ENCODE measurements at regions not wholly inside any gene's neighbourhood (a gene's known extent, or its start where the extent isn't known, plus 50 kb on each side); places are given as distances from the start of the nearest gene placed in this dataset.
"Not testable (repeated sequence)": the region's sequence is repeated elsewhere in the genome, so short reads cannot be mapped to it uniquely, and the experiment has no call there.

DNA sequence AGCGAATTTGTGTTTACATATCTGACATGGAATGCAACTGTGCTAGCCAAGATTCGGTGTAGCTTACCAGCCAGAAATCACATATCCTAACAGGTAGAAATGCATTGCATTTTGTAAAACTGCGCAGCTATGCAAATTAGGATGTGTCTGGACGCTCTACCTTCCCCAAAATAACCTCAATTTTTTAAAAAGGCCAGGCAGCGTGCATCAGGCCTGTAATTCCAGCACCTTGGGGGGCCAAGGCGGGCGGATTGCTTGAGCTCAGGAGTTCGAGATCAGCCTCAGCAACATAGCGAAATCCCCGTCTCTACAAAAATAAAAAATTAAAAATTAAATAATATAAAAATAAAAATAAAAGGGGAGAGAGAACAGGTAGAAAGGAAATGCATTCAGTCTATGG, 305.0 kb downstream of the TYW1 start:
- DNase-seq (ENCODE audit: low spot score) = no peak

DNA sequence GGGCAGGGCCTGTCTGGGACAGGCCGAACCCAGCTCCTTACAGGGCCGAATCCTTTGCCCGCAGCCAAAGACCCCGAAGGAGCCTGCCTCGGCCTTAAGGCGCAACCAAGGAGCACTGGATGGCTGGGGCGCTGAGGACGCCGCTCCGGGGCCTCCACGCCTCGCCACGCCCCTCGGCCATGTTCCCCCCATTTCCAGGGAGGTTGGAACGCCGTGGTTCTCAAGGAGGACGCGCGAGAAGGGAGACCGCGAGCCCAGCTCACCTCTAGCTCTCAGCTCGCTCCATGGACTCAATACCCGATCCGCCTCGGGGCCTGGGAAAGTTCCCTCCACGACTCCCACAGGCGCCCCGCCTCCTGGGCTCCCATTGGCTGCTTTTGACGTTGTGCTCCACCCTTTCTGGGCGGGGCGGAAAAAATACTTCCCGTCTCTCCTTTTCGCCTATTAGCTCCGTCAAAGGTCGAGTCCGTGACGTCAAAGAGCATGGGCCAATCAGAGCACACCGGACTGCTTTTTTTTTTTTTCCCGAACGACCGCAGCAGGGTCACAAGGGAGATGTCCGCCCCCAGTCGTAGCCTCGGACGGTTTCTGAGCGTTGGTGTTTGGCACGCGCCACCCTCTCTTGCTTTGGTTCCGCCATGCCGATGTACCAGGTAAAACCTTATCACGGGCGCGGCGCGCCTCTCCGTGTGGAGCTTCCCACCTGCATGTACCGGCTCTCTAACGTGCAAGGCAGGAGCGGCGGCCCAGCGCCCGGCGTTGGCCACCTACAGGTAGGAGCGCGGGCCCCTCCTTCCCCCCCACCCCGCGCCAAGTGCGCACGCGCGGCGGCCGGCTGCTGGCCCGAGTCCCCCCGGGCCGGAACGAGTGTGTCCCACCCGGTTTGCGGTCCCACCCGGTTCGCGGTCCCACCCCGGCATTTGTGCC, 305.7 kb downstream of the TYW1 start:
- DNase-seq (ENCODE audit: low spot score) = peak; percentile 99

DNA sequence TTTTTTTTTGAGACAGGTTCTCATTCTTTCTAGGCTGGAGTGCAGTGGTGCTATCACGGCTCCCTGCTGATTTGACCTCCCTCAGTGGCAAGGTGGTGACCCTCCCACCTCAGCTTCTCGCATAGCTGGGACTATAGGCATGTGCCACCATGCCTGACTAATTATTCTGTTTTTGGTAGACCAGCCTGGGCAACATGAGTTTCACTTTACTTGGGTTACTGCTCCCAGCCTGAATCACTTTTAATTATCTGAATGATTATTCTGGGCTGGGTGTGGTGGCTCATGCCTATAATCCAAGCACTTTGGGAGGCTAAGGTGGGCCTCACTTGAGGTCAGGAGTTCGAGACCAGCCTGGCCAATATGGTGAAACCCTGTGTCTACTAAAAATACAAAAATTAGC, 308.2 kb downstream of the TYW1 start:
- DNase-seq (ENCODE audit: low spot score) = not testable (repeated sequence)

DNA sequence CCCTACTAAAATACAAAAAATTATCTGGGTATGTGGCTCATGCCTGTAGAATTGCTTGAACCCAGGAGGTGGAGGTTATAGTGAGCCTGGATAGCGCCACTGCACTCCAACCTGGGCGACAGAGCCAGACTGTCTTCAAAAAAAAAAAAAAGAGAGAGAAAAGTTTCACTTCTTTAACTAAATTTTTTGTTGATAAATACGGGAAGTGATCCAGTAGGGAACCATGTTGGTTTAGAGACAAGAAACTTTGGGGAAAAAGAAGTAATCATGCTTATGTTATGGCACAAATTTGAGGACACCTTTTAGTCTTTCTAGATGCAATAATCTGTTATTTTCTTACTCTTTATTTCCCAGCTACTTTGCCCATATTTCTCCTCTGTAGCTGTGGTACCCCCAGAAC, 309.7 kb downstream of the TYW1 start:
- DNase-seq (ENCODE audit: low spot score) = no peak

DNA sequence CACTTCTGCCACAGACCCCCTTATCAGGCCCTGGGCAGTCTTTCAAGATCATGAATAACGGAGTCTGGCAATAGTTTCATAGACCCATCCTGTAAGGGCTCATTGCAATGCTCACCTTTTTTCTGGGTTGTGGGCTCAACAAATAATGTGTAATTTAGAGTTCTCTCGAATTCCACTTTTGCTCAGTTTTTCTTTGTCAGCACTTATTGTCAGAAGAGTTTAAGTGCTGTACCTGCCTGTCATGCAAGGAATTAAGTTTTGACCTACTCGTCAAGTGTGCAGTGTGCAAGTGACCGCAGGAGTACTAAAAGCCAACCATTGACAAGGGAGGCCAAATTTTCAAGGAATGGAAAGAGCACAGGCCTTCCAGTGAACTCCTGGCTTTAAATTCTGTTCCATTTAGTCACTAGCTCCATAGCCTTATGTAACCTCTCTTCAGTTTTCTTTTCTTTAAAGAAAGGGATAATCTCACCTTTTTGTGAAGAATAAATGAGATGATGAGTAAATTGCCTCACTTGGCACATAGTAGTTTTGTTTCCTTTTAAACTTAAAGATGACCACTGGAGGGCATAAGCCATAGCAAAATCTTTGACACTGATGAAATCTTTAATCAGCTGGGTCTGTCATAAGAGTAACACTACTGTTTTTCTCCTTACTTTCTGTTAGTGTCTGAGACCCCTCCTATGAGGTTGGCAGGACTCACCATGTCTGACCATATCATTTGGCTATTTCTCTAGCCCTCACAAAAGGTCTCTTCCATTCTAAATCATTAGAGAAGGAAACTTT, 313.3 kb downstream of the TYW1 start:
- DNase-seq (ENCODE audit: low spot score) = no peak

DNA sequence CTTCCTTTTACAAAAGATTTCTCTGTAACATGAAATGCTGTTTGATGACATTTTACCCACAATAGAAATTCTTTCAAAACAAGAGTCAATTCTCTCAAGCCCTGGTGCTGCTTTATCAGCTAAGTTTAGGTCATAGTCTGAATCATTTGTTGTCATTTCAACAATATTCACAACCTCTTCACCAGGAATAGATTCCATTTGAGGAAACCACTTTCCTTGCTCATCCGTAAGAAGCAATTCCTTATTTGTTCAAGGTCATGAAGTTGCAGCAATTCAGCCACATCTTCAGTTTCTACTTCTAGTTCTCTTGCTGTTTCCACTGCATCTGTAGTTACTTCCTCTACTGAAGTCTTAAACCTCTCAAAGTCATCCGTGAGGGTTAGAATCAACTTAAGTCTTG, 315.3 kb downstream of the TYW1 start:
- no peak for DNase-seq (ENCODE audit: low spot score)

DNA sequence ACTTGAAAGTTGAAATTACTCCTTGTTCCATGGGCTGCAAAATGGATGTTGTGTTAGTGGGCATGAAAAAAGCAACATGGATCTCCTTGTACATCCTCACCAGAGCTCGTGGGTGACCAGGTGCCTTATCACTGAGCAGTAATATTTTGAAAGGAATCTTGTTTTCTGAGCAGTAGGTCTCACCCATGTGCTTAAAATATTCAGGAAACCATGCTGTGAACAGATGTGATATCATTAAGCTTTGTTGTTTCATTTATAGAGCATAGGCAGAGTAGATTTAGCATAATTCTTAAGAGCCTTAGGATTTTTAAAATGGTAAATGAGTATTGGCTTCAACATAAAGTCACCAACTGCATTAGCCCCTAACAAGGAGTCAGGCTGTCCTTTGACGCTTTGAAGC, 316.6 kb downstream of the TYW1 start:
- DNase-seq (ENCODE audit: low spot score) = no peak

DNA sequence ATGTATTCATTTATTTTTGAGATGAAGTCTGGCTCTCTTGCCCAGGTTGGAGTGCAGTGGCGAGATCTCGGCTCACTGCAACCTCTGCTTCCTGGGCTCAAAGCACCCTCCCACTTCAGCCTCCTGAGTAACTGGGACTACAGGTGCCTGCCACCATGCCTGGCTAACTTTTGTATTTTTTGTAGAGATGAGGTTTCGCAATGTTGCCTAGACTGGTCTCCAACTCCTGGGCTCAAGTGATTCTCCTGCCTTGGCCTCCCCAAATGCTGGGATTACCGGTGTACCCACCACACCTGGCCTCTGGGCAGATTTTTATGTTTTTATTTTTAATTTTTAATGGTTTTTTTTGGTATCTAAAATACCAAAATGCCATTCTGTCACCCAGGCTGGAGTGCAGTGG, 320.3 kb downstream of the TYW1 start:
- DNase-seq (ENCODE audit: low spot score) = not testable (repeated sequence)

DNA sequence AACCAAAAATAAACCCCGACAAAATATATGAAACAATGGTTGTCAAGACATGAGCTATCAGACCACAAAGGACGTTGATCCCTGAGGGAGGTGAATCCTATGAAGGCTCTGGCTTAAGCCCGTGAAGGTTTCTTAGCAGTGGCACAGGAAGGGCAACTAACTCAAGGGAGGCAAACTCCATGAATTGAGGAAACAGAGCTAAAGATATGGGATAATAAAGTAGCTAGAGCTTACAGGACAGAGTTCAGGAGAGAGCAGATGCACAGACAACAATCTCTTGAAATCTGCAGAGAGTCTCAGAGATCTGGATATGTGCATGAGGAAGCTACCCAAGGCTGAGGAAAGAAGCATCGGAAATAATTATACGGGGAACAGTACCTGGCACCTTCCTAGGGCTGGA, 331.6 kb downstream of the TYW1 start:
- DNase-seq (ENCODE audit: low spot score) = not testable (repeated sequence)

DNA sequence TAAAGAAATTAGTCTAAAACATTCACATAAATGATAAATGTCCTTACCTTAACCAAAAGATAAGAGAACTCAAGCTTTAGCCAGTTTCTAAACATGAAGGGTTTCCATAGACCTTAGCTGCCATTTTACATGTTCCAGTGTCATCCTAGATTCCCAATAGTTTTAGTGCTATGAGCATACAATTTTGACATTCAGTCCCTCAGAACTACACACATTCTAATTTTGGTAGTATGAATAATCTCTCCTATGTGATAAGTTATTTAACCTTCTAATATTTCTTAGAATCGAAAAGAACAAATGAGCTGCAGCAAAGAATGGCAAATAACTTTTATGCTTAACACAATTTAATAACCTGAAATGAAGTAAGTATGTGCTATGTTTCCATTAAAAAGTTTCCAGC, 338.5 kb downstream of the TYW1 start:
- not testable (repeated sequence) for DNase-seq (ENCODE audit: low spot score)

DNA sequence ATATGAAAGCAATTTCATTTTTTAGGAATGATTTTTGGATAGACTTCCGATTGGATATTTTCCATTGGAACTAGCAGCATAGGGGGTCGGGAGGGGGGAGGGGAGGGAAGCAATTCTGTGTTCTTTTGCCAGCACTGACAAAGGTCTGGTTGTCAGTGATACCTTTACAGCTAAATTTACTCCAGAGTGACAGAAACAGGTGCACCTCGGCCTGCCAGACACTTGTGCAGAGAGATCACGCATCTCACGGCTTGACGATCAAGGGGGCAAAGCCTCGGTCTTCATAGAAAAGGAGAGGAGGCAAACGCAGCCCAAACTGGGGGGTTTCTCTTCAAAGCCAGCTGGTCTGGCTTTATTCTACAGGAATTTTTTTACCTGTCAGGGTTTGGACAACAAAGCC, 339.0 kb downstream of the TYW1 start:
- not testable (repeated sequence) for DNase-seq (ENCODE audit: low spot score)

DNA sequence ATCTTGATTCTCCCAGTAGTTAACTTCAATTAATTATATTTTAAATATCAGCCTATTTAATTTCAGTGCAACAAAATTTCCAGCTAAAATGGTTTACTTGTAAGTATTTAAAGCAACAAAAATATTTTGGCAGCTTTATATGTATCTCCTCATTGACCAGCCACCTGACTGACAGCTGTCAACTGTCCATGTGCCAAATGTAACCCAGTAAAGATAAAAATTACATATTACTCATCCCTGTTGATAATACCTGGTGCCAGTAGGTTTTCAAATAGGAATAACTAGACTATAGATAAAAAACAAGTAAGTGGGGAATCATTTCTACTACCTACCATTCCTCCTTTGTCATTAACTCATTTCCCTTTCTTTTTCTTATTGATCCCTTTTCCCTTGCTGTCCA, 341.9 kb downstream of the TYW1 start:
- DNase-seq (ENCODE audit: low spot score) = not testable (repeated sequence)

DNA sequence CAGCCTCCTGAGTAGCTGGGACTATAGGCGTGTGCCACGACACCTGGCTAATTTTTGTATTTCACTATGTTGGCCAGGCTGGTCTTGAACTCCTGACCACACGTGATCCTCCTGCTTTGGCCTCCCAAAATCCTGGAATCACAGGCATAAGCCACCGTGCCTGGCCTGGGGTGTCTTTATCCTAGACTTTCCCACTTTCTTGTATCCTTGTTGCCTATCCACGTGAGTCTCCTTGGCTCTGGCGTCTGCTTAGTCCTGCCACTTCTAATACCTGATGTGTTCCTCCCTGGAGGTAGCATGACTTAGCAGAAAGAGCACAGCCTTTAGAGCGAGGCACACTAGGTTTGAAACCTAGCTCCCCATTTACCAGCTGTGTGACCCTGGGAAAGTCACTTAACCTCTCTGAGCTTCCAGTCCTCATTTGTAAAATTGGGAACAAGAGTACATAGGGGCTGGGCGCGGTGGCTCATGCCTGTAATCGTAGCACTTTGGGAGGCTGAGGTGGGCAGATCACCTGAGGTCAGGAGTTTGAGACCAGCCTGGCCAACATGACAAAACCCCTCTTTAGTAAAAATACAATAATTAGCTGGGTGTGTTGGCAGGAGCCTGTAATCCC, 344.6 kb downstream of the TYW1 start:
- no peak for DNase-seq (ENCODE audit: low spot score)

DNA sequence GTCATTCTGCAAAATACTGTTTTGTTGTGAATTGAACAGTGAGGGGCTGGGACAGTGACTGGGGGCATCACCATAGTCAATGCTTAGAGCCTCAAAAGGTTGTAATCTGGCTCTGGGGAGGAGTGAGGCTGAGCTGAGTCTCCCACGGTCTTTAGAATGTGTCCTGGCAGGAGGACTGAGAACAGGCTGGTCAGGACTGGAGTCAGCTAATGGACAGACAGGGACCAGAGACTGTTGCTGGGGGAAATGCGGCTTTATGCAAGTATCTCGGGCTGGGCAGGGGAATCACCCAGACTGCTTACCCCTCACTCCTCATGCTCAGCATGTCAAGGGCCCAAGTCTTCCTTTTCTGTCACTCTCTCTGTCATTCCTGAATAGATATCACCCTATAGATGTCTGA, 346.5 kb downstream of the TYW1 start:
- DNase-seq (ENCODE audit: low spot score) = no peak

DNA sequence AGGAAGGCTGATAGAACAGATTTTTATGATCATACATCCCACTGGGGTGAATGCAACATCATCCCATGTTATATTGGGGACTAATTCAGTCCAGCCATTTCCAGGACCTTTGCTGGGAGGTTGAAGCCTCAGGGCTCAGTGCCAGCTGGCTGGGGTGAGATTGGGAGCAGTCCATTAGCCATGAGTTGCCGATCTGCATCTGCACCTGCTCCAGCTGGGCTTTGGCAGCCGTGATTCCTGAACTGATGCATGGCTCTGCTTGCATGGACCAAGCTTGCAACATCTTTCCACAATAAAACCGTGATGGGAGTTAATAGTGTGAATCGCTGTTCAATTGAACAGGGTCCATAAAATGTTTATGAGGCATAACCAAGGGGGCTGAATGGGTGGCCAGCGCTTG, 346.9 kb downstream of the TYW1 start:
- no peak for DNase-seq (ENCODE audit: low spot score)

DNA sequence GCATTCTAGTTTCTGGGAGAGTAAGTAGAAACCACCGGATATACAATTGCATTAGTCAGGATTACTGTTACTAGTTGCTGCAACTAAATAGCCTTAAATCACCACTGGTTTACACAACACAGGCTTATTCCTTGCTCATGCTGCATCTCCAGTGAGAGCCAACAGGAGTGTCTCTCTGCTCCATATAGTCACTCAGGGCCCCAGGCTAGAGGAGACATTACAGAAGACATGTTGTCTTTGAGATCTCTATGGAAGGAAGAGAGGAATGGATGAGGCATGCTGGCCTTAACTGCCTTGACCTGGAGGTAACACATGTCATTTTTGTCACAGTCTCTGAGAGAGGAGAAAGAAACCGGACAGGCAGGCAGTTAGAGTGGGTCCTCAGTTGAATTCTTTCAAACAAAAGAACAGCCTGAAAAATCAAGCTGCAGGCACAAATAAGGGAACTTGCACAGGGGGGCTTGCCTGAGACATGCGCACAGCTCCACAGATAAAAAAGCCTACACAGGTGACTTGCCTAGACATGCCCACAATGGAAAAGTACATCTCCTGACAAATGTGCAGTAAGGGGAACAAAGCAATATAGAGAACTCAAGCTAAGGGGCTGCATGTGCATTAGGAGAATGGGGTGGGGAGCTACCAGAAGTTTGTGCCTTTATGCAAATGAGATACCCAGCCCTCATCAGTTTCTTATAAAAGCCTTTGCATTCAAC, 348.0 kb downstream of the TYW1 start:
- DNase-seq (ENCODE audit: low spot score) = no peak

DNA sequence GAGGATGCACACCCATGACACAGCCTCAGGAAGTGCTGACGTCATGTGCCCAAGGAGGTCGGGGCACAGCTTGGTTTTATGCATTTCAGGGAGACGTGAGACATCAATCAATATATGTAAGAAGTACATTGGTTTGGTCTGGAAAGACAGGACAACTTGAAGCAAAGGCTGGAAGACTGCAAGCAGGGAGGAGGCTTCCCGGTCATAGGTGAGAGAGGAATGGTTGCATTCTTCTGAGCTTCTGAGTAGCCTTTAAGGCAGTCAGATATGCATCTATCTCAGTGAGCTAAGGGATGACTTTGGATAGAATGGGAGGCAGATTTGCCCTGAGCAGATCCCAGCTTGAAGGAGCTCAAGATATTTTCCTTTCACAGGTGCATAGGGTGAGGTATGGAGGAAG, 349.5 kb downstream of the TYW1 start:
- no peak for DNase-seq (ENCODE audit: low spot score)

DNA sequence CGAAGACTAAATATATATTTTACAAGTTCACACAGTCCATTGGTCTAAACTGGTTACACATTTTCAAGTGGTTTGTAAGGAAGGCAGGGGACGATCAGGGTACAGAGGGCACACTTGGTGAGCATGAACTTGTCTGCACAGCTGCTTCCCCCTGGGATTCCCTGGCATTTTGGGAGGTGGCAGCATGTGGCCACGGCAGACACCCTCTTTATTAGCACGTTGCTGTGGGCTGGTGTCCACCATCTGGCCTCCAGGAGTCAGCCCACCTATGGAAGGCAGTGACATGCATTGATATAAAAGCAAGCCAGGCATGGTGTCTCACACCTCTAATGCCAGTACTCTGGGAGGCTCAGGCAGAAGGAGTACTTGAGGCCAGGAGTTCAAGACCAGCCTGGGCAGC, 350.2 kb downstream of the TYW1 start:
- DNase-seq (ENCODE audit: low spot score) = no peak

DNA sequence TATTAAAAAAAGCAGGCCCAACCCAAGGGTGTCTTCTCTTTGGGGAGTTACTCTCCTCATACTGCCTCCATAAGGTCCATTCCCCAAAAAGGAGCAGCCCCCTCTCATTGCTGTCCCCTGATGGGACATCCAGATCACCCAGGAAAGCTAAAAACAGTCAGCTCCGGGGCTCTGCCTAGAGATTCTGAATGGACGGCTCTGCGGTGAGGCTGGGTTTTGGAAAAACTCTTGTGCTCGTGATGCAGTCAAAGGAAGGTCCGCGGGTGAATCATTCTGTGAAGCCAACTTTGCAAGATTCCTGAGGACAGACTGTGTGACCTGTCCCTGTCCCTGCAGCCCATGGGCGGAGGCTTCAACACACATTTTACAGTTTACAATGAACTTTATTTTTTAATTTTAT, 351.5 kb downstream of the TYW1 start:
- no peak for DNase-seq (ENCODE audit: low spot score)

DNA sequence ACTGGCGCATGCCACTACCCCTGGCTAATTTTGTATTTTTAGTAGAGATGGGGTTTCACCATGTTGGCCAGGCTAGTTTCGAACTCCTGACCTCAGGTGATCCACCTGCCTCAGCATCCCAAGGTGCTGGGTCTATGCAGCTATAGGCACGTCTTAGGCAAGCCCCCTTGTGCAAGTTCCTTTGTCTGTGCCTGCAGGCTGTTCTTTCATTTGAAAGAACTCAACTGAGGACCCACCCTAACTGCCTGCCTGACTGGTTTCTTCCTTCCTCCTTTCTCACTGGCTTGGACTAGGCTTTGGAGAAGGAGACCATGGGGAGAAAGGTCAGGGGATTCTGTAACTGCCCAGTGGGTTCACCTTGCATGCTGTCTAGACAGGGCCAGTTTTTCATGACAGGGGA, 361.0 kb downstream of the TYW1 start:
- not testable (repeated sequence) for DNase-seq (ENCODE audit: low spot score)

DNA sequence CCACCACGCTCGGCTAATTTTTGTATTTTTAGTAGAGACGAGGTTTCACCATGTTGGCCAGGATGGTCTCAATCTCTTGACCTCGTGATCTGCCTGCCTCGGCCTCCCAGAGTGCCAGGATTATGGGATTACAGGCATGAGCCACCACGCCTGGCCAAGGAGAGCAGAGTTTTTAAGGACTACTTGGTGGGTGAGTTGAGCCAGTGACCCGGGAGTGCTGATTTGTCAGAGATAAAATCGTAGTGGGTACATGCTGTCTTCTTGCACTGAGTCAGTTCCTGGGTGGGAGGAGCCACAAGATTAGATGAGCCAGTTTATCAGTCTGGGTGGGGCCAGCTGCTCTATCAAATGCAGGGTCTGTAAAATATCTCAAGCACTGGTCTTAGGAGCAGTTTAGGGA, 361.7 kb downstream of the TYW1 start:
- DNase-seq (ENCODE audit: low spot score) = not testable (repeated sequence)

DNA sequence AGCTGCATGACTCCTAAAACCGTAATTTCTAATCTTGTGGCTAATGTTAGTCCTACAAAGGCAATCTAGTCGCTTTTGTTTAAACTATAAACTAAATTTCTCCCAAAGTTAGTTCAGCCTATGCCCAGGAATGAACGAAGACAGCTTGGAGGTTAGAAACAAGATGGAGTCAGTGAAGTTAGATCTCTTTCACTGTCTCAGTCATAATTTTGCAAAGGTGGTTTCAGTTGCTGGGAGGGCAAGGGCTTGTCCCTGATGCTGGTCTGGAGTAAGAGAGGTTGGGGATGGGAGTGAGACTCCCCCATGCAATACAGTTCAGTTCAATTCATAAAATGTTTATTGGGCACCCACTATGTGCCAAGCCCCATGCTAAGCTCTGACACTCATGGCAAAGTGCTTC, 362.1 kb downstream of the TYW1 start:
- not testable (repeated sequence) for DNase-seq (ENCODE audit: low spot score)

All from globus pallidus (tissue), 1 donor.